Putamen (tissue), 1 donor: ENCODE measurements at regions not wholly inside any gene's neighbourhood (a gene's known extent, or its start where the extent isn't known, plus 50 kb on each side); places are given as distances from the start of the nearest gene placed in this dataset.
"Not testable (repeated sequence)": the region's sequence is repeated elsewhere in the genome, so short reads cannot be mapped to it uniquely, and the experiment has no call there.

ENCODE experiments used
- DNase-seq: peaks from one replicate; pipeline ENCODE4 v3.0.0-alpha.2; 2016; ENCODE audit warnings: low spot score

DNA sequence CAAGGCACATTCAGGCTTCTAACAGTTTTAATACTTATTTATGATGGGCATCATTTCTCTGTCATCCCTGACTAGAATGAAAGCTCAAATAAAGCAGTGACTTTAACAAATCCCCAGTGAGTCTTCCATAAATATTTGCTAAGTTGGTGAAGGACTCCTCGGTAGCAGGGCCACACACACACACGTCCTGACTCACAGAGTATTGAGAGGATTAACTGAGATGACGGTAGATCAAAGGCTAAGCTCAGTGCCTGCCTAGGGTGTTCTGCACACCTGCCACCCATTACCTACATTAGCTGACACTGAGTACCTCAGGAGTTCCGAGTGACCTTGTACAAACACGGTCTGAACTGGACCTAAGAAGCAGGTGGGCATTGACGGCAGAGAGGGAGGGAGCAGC, 197.3 kb upstream of the SFSWAP start:
- DNase-seq = no peak

GRCh38 chr12:131520553-131520952, 190.3 kb upstream of the SFSWAP start:
- DNase-seq = not testable (repeated sequence)

DNA sequence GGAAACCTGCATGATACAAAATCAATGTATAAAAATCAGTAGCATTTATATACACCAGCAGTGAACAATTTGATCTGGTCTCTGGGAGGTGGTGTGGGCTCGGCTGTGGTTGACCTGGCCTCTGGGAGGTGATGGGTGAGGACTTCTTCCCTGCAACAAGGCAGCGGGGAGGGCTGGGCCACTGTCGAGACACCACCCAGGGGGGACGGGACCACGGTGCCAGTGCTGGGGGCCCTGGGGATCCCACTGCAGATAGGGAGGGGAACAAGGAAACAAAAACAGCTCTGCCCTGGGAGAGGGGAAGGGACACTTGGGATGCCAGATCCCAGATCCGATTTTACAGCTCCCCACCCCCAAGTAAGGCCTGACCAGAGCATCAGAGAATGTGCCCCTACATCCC, 189.6 kb upstream of the SFSWAP start:
- DNase-seq = no peak

DNA sequence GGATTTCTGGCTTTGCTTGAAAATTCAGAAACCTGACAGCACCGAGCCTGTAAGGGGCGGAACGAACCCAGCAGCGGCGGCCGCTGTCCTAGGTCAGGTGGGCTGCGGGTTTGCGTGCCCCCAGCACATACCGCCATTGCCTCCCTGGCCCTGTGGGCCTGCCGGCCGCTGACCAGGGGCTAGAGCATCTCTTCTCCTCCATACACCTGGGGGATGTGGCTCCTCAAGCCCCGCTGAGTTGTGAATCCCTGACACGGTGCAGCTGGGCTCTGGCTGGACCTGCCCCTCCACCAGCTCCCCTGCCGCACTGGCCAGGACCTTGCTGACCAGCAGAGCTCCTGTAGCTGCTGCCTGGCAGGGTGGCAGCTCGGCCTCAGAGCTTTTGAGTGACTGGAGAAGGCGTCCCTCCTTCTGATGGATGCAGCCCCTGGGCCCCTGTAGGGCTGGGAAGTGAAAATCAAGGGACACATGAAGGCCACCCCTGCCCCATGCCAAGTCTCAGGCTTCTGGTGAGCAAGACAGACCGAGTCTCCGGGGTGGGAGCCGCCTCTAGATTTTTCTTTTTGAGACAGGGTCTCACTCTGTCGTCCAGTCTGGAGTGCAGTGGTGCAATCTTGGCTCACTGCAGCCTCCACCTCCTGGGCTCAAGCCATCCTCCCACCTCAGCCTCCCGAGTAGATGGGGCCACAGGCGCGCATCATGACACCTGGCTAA, 184.9 kb upstream of the SFSWAP start:
- no peak for DNase-seq

DNA sequence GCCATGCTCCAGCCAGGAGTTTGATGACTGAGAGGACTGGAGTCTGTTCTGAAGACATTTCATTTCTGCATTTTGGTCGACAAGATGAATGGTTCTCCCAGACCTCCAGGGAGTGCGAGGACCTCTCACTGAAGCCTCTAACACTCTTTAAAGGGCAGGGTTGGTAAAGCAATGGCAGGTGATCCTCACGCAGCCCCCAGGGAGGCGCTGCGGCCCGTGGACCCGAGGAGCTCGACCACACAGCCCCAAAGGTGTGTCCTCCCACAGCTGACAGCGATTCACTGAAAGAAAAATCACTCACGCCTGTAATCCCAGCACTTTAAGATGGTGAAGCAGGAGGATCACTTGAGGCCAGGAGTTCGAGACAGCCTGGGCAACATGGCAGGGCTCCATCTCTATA, 183.8 kb upstream of the SFSWAP start:
- DNase-seq = no peak

- DNase-seq = no peak
These were observed 183.2 kb upstream of the SFSWAP start for GRCh38 chr12:131527736-131528135.

DNA sequence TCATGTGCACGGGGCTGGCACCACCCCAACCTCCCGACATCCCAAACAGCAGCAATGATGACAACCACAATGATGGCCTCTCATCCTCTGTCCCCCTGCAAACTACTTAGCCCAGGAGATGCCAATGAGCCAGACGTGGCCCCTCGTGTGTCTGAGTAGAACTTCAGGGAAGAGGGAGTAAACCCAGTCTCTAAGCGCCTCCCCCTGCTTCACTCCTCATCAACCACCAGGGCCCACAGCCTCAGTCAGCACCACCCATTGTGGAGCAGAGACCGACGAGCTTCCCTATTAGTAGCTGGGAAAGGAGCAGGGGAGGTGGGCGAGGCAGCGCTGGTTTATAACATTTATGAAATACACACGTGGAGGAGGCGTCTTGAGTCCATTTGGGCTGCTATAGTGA, 182.7 kb upstream of the SFSWAP start:
- no peak for DNase-seq

GRCh38 chr12:131528667-131529066, 182.2 kb upstream of the SFSWAP start:
- DNase-seq = no peak

DNA sequence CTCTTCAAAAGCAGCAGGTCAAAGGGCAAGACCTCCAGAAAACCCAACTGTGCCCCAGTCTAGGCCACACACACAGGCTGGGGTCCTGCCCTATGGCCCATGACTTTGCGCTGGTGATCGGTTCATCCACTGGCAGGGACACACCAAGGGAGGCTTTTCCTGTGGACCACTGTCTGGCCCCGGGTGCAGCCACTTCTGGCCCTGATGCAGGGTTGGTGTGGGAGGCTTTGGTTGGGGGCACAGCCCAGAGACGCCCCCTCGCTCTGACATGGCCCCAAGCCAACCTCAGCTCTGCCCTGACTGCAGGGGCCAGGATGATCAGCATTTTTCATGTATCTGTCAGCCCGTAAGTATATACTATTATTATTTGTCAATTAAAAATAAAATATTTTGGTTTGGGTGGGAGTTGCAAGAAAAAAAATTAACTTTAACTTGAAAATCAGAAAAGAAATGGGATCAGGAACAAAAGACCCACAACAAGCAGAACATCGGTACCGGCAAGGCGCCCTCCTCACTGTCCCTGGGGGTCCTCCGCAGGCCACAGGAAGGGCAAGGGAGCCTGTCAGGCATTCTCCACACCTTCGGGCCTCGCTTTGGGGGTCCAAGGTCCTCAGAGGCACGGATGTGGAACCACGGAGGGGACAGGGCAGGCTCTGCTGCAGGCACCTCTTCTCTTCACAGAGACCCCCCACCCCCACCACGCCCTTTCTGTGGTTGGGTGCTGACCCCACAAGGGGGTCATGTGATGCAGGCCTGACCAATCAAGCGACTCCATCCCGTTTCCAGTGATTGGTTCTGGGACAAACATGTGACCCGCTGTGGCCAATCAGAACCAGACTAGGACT, 181.5 kb upstream of the SFSWAP start:
- no peak for DNase-seq

DNA sequence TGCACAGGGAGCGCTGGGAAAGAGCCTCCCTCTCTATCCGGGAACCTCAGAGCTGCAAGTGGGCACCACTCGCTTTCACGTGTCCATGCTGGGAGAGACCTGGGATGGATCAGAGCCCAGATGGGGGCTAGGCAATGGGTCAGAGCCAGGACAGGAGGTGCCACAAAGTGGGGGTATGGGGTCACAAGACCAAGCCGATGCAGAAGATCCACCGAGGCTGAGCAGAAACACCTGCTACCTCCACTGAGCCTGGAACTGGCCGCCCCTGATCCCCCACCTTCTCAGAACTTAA, 180.9 kb upstream of the SFSWAP start:
- no peak for DNase-seq

- DNase-seq = no peak
These were observed 180.5 kb upstream of the SFSWAP start for GRCh38 chr12:131530422-131530821.

DNA sequence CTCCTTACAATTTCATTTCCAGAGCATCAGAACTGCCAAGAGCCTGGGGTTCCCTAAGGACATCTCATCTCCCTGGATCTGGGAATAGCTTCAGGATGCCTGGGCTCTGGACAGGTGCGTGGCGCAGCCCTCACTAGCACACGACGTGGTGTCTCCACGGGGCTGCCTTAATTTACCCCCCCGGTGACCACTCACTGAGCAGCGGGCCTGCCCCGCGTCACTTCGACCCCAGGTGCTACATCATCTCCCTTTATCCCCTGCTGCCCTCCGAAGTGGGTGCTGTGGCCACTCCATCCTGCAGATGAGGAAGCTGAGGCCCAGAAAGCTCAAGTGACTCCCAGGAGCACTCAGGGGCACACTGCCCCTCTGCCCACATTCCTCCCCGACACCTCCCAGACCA, 177.8 kb upstream of the SFSWAP start:
- no peak for DNase-seq

DNA sequence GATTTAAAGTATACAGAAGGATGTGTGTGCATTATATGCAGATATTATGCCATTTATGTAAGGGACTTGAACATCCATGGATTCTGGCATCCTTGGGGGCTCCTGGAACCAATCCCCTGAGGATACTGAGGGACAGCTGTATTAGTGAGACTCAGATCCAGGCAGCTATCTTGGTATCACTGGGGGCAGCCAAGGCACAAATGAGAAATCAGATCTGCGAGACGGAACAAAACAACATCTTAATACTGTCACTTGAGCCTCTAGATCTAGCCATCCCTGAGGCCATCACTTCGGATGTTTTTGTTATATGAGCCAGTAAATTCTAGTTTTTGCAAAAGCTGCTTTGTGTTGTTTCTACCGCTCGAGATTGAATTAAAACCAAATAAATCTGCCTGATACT, 175.1 kb upstream of the SFSWAP start:
- no peak for DNase-seq

DNA sequence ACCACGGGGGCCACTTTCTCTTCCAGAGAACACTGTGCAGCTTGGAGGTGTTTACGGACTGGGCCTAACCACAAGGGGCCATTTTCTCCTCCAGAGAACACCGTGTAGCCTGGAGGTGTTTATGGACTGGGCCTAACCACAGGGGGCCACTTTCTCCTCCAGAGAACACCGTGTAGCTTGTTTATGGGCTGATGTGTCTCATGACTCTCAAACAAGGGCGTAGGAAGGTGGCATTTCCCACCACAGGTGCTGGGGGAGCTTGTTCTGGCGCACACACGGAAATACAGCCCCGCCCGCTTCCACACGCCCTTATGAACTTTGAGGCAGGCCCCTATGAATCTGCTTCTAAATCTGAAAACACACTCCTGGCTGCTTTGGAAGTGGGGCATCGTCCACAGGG, 174.6 kb upstream of the SFSWAP start:
- DNase-seq = no peak

GRCh38 chr12:131536766-131537165, 174.1 kb upstream of the SFSWAP start:
- DNase-seq = no peak

DNA sequence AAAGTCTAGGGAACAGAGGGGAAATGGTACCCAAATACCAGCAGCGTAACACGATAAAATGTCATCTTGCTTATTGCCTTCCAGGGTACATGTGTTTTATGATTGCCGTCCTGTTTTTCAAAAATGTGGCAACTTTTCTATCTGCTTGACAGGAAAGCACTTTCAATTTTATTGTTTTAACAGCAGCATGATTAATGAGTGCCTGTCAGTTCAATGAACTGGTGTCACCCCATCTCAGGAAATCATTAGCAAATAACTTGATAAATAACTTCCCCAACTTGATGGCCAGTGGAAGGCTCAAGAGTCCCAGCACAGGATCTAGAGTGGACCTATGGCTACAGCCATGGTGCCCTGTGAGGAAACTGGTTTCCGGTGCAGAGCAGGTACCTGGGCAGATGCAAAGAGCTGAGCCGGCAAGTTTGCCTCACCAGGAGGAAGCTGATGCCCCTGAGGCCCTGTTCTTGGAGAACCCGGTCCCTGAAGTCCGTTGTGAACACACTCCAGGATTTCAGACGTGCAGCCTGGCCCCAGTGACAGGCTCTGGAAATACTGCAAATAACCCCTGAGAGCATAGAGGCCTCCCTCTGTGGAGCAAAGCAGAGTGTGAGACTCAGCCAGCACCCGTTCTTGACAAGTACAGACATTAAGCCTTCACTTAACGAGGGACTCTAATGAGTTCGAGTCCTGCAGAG, 173.5 kb upstream of the SFSWAP start:
- no peak for DNase-seq

- no peak for DNase-seq
These were observed 171.5 kb upstream of the SFSWAP start for GRCh38 chr12:131539381-131539780.

- DNase-seq = no peak
These were observed 170.7 kb upstream of the SFSWAP start for GRCh38 chr12:131540138-131540623.

- DNase-seq = not testable (repeated sequence)
These were observed 169.4 kb upstream of the SFSWAP start for GRCh38 chr12:131541512-131541911.

DNA sequence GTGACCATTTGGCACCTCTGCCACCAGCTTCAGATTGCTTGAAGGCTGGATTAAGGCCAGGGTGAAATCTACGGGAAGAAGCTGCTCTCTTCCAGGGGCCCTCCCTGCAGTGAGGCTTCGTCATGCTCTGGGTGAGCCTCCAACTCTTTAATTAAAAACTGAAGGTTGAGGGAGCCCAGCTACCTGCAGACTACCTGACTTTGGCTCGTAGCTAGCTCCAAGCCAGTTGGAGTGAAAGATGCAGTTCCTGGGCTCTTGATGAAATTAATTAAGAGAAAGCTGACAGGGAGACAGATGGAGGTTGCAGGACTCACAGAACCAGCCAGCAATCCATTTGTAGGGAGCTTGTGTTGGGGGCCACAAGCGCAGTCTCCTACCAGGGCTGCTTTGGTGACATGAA, 168.5 kb upstream of the SFSWAP start:
- no peak for DNase-seq

GRCh38 chr12:131543040-131543439, 167.8 kb upstream of the SFSWAP start:
- no peak for DNase-seq

- peak; percentile 3 for DNase-seq
These were observed 163.3 kb upstream of the SFSWAP start for GRCh38 chr12:131547555-131547954.

DNA sequence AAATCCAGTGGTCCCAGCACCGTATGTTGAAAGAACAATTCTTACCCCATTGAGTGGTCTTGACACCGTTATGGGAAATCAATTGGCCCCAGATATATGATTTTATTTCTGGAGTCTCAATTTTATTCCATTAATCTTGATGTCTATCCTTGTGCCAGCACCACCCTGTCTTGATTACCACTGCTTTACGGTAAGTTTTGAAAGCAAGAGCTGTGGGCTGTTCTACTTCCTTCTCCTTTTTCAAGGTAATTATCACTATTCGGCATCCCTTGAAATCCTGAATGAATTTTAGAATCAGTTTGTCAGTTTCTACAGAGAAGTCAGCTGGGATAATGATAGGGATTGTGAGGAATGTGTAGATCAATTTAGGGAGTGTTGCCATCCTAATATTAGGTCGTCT, 160.8 kb upstream of the SFSWAP start:
- DNase-seq = no peak
